ENCODE measurements at regions not wholly inside any gene's neighbourhood (a gene's known extent, or its start where the extent isn't known, plus 50 kb on each side); places are given as distances from the start of the nearest gene placed in this dataset.
"Not testable (repeated sequence)": the region's sequence is repeated elsewhere in the genome, so short reads cannot be mapped to it uniquely, and the experiment has no call there.

DNA sequence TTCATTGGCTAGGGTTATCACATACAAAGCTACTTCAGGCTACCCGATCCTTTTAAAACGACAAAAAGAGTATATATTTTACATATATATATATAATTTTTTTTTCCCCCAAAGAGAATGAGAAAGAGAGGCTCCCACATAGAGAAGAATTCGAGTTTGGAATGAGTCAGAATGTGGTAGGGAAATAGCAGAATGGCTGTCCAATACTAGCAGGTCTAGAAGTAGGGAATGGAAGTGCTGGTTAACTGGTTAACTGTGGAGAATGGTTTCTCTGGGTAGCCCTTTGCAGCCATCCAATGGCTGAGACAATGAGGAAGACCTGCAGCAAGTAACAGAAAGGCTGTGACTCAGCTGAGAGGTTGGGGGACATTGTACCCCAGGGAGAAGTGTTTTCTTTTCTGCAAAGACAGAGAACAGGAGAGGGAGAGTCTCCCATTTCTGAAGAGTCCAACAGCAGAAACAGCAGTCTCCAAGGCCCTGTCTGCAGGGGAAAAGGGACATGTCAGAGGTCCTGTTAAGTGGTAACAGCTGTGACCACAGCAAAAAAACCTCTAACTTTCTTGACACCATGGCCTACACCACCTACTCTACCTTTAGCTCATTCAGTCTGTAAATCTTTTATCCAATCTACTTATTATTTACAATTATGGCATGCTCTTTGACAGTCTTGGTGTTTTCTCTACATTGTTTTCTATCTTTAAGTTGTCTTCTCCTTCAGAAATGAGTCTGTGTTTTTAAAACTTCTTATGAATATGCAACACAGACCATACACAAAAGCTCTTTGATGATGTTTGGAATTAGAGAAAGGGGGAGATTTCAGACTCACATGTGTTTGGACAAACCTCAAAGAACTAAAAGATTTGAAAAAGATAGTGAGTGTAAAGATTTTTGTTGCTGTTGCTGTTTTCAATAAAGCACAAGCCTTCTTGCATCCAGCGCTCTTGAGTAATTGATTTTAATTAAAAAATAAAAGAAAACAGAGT, 116.1 kb upstream of the SLC7A14 start:
- no peak for DNase-seq

DNA sequence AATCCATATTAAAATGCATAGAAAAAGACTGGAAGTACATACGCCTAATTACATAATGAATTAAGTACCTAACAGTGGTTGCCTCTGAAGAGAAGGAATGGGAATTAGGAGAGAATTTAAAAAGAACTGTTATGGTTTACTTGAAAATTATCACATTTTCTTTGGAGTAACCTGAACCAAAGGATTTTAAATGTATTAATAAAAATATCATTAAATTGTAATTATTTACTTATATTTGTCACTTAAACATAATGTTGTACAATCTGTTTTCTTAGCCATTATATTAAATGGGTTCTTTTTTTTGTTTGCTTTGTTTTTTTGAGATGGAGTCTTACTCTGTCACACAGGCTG, 114.2 kb upstream of the SLC7A14 start:
- no peak for DNase-seq

DNA sequence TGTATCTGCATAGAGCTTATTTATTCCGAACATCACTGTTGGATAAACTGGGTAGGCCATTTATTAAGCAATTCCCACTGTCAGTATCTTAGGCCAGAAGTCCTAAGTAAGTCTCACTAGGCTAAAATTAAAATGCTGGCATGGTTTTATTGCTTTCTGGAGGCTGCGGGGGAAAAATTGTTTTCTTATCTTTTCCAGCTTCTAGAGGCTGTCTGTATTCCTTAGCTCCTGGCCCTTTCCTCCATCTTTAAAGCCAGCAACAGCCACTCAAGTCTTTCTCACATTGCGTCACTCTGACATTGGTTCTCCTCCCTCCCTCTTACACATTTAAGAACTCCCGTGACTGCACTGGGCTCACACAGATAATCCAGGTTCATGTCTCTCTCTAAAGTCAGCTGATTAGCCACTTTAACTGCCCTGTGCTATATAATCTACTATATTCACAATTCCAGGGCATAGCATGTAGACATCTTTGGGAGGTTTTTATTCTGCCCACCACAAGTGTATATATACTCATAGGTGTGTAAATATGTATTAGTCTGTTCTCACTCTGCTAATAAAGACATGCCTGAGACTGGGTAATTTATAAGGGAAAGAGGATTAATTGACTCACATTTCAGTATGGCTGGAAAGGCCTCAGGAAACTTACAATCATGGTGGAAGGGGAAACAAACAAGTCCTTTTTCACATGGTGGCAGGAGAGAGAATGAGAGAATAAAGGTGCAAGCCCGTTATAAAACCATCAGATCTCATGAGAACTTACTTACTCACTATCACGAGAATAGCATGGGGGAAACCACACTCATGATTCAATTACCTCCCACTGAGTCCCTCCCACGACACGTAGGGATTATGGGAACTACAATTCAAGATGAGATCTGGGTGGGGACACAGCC, 113.5 kb upstream of the SLC7A14 start:
- no peak for DNase-seq

- DNase-seq = no peak
Observed at GRCh38 chr3:170697908-170698307, 112.0 kb upstream of the SLC7A14 start.

GRCh38 chr3:170697131-170697530, 111.3 kb upstream of the SLC7A14 start:
- DNase-seq = no peak

DNA sequence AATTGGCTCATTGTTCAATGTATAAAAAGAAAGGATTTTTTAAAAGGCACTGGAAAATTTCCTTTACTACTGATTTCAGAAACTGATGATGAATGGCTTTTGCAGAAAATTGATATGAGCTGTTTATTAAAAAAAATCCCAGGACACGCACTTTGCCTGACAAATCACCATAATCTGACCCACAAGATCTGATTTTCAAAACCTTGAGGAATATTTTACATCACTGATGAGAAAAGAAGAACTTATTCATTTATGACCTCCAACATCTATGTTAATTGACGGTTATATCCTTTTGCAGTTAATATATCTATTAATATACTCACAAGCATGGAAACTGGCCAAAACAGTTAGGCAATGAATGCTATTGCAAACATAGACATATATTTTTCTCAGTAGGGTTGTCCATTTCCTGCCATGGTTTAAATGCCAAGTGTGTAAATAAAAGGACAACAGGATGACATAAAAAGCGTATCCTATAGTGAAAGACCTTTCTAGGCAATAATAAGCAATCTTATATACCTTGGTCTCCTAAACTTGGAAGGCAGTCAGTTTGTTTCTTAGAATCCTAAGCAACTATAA, 109.7 kb upstream of the SLC7A14 start:
- DNase-seq = no peak

DNA sequence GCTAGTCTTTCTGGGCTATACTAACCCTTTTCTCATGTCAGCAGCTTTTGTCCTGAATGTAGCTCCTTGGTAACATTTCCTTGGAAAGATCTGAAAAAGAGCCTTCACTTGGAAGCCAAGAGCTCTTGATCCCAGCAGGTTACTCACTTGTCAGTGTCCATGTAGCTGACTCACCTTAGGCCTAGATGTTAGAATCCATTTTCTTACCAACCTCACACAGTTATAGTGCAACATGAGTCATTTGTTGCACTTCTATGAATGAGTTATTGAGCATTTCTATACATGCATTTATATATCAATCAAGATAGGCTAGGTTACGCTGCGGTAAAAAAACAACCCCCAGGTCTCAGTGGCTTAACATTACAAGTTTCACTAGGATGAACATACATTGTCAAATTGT, 106.8 kb upstream of the SLC7A14 start:
- DNase-seq = no peak

- DNase-seq = no peak
Observed at GRCh38 chr3:170690661-170690981, 104.7 kb upstream of the SLC7A14 start.

GRCh38 chr3:170689893-170690660, 104.2 kb upstream of the SLC7A14 start:
- no peak for DNase-seq

DNA sequence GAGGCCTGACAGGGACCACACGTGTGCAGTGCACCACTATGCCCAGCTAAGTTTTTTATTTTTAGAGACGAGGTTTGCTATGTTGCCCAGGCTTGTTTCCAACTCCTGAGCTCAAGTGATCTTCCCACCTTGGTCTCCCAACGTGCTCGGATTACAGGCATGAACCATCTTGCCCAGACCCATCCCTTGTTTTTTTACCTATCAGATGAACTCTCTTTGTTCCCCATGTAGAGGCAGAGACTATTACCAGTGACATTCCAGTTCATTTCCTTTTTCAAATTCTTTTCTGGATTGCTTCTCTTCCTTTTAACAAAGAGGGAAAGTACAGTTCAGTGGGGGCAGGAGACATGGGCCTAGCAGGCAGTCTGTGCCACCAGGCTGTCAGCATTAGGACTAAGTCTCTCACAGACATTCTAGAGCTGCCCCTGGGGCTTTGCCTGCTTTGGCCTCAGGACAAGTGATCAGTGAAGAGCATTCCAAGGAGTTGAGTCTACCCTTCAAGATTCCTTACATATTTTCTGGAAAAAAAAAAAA, 103.5 kb upstream of the SLC7A14 start:
- peak; percentile 82 for DNase-seq

DNA sequence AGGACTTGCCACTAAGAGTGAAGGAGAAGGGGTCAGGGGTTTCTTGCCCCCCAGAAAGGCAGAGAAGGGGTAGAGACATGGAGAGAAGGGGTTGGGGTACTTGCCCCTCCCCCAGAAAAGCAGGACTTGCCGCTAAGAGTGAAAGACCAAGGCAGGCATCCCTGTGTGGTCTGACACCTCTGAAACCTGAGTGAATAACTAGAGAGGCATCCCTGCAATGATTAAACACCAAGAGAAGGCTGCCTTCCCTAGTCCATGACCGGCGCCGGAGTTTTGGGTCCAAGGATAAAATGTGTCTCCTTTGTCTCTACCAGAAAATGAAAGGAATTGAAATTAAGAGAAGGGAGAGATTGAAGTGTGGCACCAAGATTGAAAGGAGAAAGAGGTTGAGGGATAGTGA, 102.3 kb upstream of the SLC7A14 start:
- not testable (repeated sequence) for DNase-seq

DNA sequence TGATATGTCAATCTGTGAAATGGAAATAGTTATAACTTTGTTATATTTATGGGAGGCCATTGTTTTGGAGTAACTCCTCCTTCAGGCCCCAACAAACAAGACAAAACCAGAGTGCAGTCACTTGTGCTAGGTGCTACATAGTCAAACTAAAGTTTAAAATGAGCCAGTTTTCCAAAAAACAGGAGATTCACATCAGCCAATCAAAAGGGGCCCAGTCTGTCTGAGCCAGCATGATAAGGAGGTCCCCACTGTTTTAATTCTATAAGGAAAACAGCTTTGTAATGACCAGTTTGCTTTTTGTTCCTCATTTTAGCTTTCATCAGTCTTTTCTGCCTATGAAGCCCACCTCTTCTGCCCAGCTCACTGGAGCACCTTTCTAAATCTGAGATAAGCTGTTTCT, 94.7 kb upstream of the SLC7A14 start:
- no peak for DNase-seq

GRCh38 chr3:170679190-170679589, 93.3 kb upstream of the SLC7A14 start:
- DNase-seq = no peak

GRCh38 chr3:170670504-170670903, 84.6 kb upstream of the SLC7A14 start:
- DNase-seq = no peak

GRCh38 chr3:170662986-170663385, 77.1 kb upstream of the SLC7A14 start:
- DNase-seq = not testable (repeated sequence)

- DNase-seq = no peak
Observed at GRCh38 chr3:170660139-170660538, 74.3 kb upstream of the SLC7A14 start.

GRCh38 chr3:170657312-170657711, 71.4 kb upstream of the SLC7A14 start:
- DNase-seq = no peak

DNA sequence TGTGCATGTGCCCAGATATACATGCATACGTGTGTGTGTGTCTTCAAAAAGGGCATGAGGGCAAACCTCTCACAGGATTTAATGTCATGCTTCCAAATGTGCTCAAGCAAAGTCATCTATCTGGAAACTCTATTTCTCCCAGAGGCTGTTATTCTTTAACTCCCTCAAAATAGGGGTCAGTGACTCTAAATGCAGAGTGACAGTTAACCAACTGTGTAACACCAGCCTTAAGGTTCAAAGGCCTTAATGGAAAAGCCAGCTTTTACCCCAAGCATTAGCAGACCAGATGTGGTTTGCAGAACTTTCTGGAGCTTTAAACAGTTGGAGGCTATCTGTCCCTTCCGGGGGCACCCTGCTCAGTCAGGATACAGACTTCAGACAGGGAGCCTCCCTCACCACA, 70.4 kb upstream of the SLC7A14 start:
- DNase-seq = no peak

DNA sequence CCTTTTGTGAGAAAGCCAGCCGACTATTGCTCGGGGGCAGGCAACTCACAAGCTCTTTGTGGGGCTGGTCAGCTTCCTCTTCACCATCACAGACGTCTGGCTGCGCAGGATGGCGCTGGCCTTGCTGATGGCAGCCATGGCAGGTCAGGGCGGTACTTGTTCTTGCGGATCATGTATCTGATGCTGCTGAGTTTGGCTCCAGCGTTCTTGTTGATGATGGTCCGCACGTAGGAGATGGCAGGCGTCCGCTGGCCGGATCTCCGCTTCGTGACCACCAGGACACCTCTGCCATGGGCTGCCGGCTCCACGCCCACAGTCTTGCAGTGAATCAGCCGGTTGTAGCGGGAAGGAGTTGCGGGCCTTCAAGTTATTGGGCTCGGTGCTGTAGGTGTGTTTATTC, 67.9 kb upstream of the SLC7A14 start:
- DNase-seq = no peak

- no peak for DNase-seq
Observed at GRCh38 chr3:170651260-170651845, 65.5 kb upstream of the SLC7A14 start.

- not testable (repeated sequence) for DNase-seq
Observed at GRCh38 chr3:170650557-170650956, 64.7 kb upstream of the SLC7A14 start.

- no peak for DNase-seq
Observed at GRCh38 chr3:170644711-170645110, 58.8 kb upstream of the SLC7A14 start.

Data from NCI-H2171 (cell line).